ENCODE measurements at regions not wholly inside any gene's neighbourhood (a gene's known extent, or its start where the extent isn't known, plus 50 kb on each side); places are given as distances from the start of the nearest gene placed in this dataset.

GRCh38 chr10:5283305-5284158, 81.2 kb upstream of the UCN3 start:
- no peaks in the 10 kb centered on the region for H3K9me2 ChIP-seq (replicated peaks; ENCODE audit: insufficient read depth, low read length)
- TF ChIP-seq, protein P1, sequence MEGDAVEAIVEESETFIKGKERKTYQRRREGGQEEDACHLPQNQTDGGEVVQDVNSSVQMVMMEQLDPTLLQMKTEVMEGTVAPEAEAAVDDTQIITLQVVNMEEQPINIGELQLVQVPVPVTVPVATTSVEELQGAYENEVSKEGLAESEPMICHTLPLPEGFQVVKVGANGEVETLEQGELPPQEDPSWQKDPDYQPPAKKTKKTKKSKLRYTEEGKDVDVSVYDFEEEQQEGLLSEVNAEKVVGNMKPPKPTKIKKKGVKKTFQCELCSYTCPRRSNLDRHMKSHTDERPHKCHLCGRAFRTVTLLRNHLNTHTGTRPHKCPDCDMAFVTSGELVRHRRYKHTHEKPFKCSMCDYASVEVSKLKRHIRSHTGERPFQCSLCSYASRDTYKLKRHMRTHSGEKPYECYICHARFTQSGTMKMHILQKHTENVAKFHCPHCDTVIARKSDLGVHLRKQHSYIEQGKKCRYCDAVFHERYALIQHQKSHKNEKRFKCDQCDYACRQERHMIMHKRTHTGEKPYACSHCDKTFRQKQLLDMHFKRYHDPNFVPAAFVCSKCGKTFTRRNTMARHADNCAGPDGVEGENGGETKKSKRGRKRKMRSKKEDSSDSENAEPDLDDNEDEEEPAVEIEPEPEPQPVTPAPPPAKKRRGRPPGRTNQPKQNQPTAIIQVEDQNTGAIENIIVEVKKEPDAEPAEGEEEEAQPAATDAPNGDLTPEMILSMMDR (IDR thresholded peaks at IDR 0.05; ENCODE audit: low read length) = peak; percentile 84
- no peak for TF ChIP-seq EZH2 (optimal IDR thresholded peaks at IDR 0.05; ENCODE audit: low read depth, low read length)
- TF ChIP-seq EZH2phosphoT487 (IDR thresholded peaks at IDR 0.05; ENCODE audit: low read length) = no peak
- H3K4me1 ChIP-seq (ENCODE audit: low read length) = peaks cover 19% of the 10 kb centered on the region
- no peaks in the 10 kb centered on the region for H4K20me1 ChIP-seq (ENCODE audit: insufficient read depth, low read length)
- H3F3A ChIP-seq (ENCODE audit: insufficient read depth, low read length) = no peaks in the 10 kb centered on the region; the same call in 1 of the 2 replicates
- H3K36me3 ChIP-seq (replicated peaks; ENCODE audit: insufficient read depth, low read length) = no peaks in the 10 kb centered on the region
- H3K27me3 ChIP-seq (replicated peaks; ENCODE audit: insufficient read depth, low read length) = no peaks in the 10 kb centered on the region
- no peak overlapping the region for H3K4me3 ChIP-seq (ENCODE audit: low read length)
- peak overlapping the region; percentile 35; the same call in 1 of the 2 replicates for H3K4me2 ChIP-seq (ENCODE audit: low read depth, low read length)
- peak; percentile 75 for DNase-seq
- H2AFZ ChIP-seq (ENCODE audit: low read length) = peak overlapping the region; percentile 68
- no peak overlapping the region for H3K9ac ChIP-seq (ENCODE audit: low read length)
- no peaks in the 10 kb centered on the region for H3K79me2 ChIP-seq (ENCODE audit: low read length)
- H3K27ac ChIP-seq (ENCODE audit: low read length) = peak overlapping the region; percentile 16; the same call in 1 of the 2 replicates
- no peaks in the 10 kb centered on the region for H3K9me3 ChIP-seq (replicated peaks; ENCODE audit: insufficient read depth, low read length)

DNA sequence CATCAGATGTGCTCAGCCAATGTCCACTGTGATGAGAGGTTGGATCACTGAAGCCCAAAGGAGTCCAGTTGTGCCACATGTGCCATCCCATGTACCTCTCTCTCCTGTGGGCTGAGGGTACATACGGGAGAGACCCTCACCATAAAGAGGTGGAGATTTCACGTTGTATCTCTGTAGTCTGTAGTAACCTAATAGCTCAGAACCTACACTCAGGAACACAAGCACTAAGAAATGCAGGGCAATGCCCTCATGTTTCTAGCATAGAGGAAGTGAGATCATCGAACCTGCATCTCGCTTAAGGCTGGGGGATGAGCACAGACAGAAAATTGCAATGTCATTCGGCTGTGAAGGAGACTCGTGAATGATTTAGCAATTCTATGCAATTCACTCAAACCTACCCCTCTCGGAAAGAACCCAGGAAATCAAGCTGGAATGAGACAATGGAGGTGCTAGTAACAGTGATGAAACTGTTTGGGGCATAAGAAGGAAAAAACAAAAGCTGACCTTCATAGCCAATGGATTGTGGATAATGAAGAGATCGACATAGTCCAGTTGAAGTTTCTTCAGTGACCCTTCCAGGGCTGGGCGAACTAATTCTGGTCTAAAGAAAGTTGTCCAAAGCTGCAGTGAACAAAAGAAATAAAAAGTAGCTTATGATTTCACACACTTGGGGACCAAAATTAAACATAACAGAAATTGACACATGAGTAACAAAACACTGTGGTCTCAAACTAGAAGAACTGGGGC, 80.3 kb upstream of the UCN3 start:
- no peaks in the 10 kb centered on the region for H3K36me3 ChIP-seq (replicated peaks; ENCODE audit: insufficient read depth, low read length)
- TF ChIP-seq EZH2phosphoT487 (IDR thresholded peaks at IDR 0.05; ENCODE audit: low read length) = no peak
- no peak for TF ChIP-seq EZH2 (optimal IDR thresholded peaks at IDR 0.05; ENCODE audit: low read depth, low read length)
- TF ChIP-seq, protein P1 (IDR thresholded peaks at IDR 0.05; ENCODE audit: low read length) = no peak
- H3K27ac ChIP-seq (ENCODE audit: low read length) = peak overlapping the region; percentile 16; the same call in 1 of the 2 replicates
- no peaks in the 10 kb centered on the region for H3K27me3 ChIP-seq (replicated peaks; ENCODE audit: insufficient read depth, low read length)
- no peaks in the 10 kb centered on the region; the same call in 1 of the 2 replicates for H3F3A ChIP-seq (ENCODE audit: insufficient read depth, low read length)
- H3K4me3 ChIP-seq (ENCODE audit: low read length) = no peak overlapping the region; the same call in 1 of the 2 replicates
- no peaks in the 10 kb centered on the region for H3K79me2 ChIP-seq (ENCODE audit: low read length)
- no peaks in the 10 kb centered on the region for H3K9me3 ChIP-seq (replicated peaks; ENCODE audit: insufficient read depth, low read length)
- no peak overlapping the region for H3K9ac ChIP-seq (ENCODE audit: low read length)
- peak; percentile 54 for DNase-seq
- H2AFZ ChIP-seq (ENCODE audit: low read length) = peak overlapping the region; percentile 68
- no peaks in the 10 kb centered on the region for H3K9me2 ChIP-seq (replicated peaks; ENCODE audit: insufficient read depth, low read length)
- H3K4me1 ChIP-seq (ENCODE audit: low read length) = peaks cover 19% of the 10 kb centered on the region
- H4K20me1 ChIP-seq (ENCODE audit: insufficient read depth, low read length) = no peaks in the 10 kb centered on the region
- H3K4me2 ChIP-seq (ENCODE audit: low read depth, low read length) = peak overlapping the region; percentile 30; the same call in 1 of the 2 replicates

DNA sequence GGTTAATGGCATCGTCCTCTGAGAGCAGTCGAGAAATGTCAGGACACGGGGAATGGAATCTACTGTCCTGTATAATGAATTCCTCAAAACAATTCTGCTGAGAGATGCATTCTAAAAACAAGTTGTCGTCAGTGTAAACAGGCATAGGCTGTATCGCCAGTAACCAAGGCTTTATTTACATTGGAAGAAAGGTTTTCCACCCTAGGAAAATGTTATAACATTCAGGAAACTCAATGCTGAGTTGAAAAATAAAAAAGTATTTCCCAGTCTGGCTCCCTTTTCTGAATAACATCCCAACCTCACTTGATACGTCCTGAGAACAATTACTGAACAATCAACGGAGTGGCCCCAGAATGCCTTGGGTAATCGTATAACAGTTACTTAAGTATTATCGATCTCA, 79.6 kb upstream of the UCN3 start:
- Histone ChIP-seq H3K9me3 (replicated peaks; ENCODE audit: insufficient read depth, low read length) (no peaks in the 10 kb centered on the region), H3K27me3 (replicated peaks; ENCODE audit: insufficient read depth, low read length) (no peaks in the 10 kb centered on the region), H2AFZ (ENCODE audit: low read length) (no peak overlapping the region), H3K4me1 (ENCODE audit: low read length) (peaks cover 19% of the 10 kb centered on the region), H3K36me3 (replicated peaks; ENCODE audit: insufficient read depth, low read length) (no peaks in the 10 kb centered on the region), H3F3A (ENCODE audit: insufficient read depth, low read length) (no peaks in the 10 kb centered on the region; the same call in 1 of the 2 replicates), H3K79me2 (ENCODE audit: low read length) (no peaks in the 10 kb centered on the region), H4K20me1 (ENCODE audit: insufficient read depth, low read length) (no peaks in the 10 kb centered on the region), H3K4me3 (ENCODE audit: low read length) (no peak overlapping the region), H3K27ac (ENCODE audit: low read length) (no peak overlapping the region), H3K9me2 (replicated peaks; ENCODE audit: insufficient read depth, low read length) (no peaks in the 10 kb centered on the region), H3K9ac (ENCODE audit: low read length) (no peak overlapping the region), H3K4me2 (ENCODE audit: low read depth, low read length) (no peak overlapping the region)
- TF ChIP-seq EZH2 (optimal IDR thresholded peaks at IDR 0.05; ENCODE audit: low read depth, low read length) (no peak), EZH2phosphoT487 (IDR thresholded peaks at IDR 0.05; ENCODE audit: low read length) (no peak)
- TF ChIP-seq, protein P1 (IDR thresholded peaks at IDR 0.05; ENCODE audit: low read length) = no peak
- no peak for DNase-seq
